Progenitor cell of endocrine pancreas (in vitro differentiated cells): ENCODE measurements at regions not wholly inside any gene's neighbourhood (a gene's known extent, or its start where the extent isn't known, plus 50 kb on each side); places are given as distances from the start of the nearest gene placed in this dataset.

Experiments used
- DNase-seq: peaks from one replicate; pipeline ENCODE4 v3.0.0; 2021; ENCODE audit warnings: low spot score; ENCODE audit not compliant: unreplicated experiment
- H3K27ac Mint-ChIP-seq: 2 replicates; pipeline ENCODE4 v1.8.0; 2021; ENCODE audit warnings: mild to moderate bottlenecking, moderate library complexity, mixed read lengths
- H3K27me3 Mint-ChIP-seq: 2 replicates; pipeline ENCODE4 v1.8.0; 2021; ENCODE audit warnings: mixed read lengths
- H3K36me3 Mint-ChIP-seq: 2 replicates; pipeline ENCODE4 v1.8.0; 2022; ENCODE audit warnings: mixed read lengths; ENCODE audit not compliant: insufficient read depth
- H3K4me1 Mint-ChIP-seq: 2 replicates; pipeline ENCODE4 v1.8.0; 2021; ENCODE audit warnings: low read depth, mixed read lengths
- H3K4me3 Mint-ChIP-seq: 2 replicates; pipeline ENCODE4 v1.8.0; 2021; ENCODE audit warnings: low read depth, mild to moderate bottlenecking, moderate library complexity, mixed read lengths
- H3K9me3 Mint-ChIP-seq: 2 replicates; pipeline ENCODE4 v1.8.0; 2021; ENCODE audit warnings: low read depth, mixed read lengths
- CTCF ChIP-seq: fragments of 200-600 bp; sonication (generic); IDR thresholded peaks from one replicate; pipeline ENCODE4 v1.5.0; 2021; ENCODE audit warnings: antibody characterized with exemption, mild to moderate bottlenecking; ENCODE audit not compliant: unreplicated experiment

- no peak for DNase-seq
- Mint-ChIP-seq H3K27me3 (no peaks in the 10 kb centered on the region), H3K9me3 (no peaks in the 10 kb centered on the region), H3K36me3 (no peaks in the 10 kb centered on the region), H3K4me1 (peaks cover 6% of the 10 kb centered on the region), H3K27ac (no peak overlapping the region), H3K4me3 (no peak overlapping the region)
- TF ChIP-seq CTCF, result no peak
These were observed 440.6 kb upstream of the JAG1 start for GRCh38 chr20:11114382-11114781.

- Mint-ChIP-seq H3K27me3 (no peaks in the 10 kb centered on the region), H3K36me3 (no peaks in the 10 kb centered on the region), H3K9me3 (no peaks in the 10 kb centered on the region), H3K4me1 (no peaks in the 10 kb centered on the region), H3K27ac (no peak overlapping the region), H3K4me3 (no peak overlapping the region)
- TF ChIP-seq CTCF, result no peak
- DNase-seq, result no peak
These were observed 444.2 kb upstream of the JAG1 start for GRCh38 chr20:11117808-11118528.

- Mint-ChIP-seq H3K9me3 (no peaks in the 10 kb centered on the region), H3K4me1 (no peaks in the 10 kb centered on the region), H3K36me3 (no peaks in the 10 kb centered on the region), H3K27me3 (no peaks in the 10 kb centered on the region), H3K27ac (no peak overlapping the region), H3K4me3 (no peak overlapping the region)
- no peak for TF ChIP-seq CTCF
- DNase-seq, result no peak
These were observed 445.1 kb upstream of the JAG1 start for GRCh38 chr20:11118802-11119380.

GRCh38 chr20:11119573-11119972 is 445.8 kb upstream of the JAG1 start:
- Mint-ChIP-seq H3K4me3 (no peak overlapping the region), H3K36me3 (no peaks in the 10 kb centered on the region), H3K27me3 (peaks cover 4% of the 10 kb centered on the region), H3K4me1 (no peaks in the 10 kb centered on the region), H3K27ac (no peak overlapping the region), H3K9me3 (no peaks in the 10 kb centered on the region)
- no peak for TF ChIP-seq CTCF
- DNase-seq, result no peak

- no peaks in the 10 kb centered on the region for H3K9me3 Mint-ChIP-seq
- no peaks in the 10 kb centered on the region for H3K36me3 Mint-ChIP-seq
- DNase-seq, result no peak
- H3K27me3 Mint-ChIP-seq, result peaks cover 5% of the 10 kb centered on the region
- no peak overlapping the region for H3K27ac Mint-ChIP-seq
- no peak overlapping the region for H3K4me3 Mint-ChIP-seq
- H3K4me1 Mint-ChIP-seq, result no peaks in the 10 kb centered on the region
- no peak for TF ChIP-seq CTCF
These were observed 446.6 kb upstream of the JAG1 start for GRCh38 chr20:11120431-11120830.
